Dermis microvascular lymphatic vessel endothelial cell (primary cell): ENCODE measurements at regions not wholly inside any gene's neighbourhood (a gene's known extent, or its start where the extent isn't known, plus 50 kb on each side); places are given as distances from the start of the nearest gene placed in this dataset.

Experiments used
- DNase-seq, 2 donors: peaks; one replicate each; pipeline versions ENCODE4 v3.0.0 to v3.0.0-alpha.2; 2010; ENCODE audit warnings: low read depth in 2 of 2

DNA sequence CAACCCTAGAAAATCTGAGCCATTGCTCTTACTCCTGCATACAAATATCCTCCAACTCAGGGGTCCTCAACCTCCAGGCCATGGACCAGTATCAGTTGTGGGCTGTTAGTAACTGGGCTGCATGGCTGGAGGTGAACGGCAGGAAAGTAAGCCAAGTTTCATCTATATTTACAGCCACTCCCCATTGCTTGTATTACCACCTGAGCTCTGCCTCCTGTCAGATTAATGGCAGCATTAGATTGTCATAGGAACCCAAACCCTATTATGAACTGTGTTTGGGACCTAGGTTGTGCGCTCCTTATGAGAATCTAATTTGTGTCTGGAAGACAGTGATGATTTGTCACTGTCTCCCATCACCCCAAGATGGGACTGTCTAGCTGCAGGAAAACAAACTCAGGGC lies 246.5 kb upstream of the CDIN1 start:
- no peak for DNase-seq

GRCh38 chr15:36334059-36334458 lies 245.4 kb upstream of the CDIN1 start:
- DNase-seq = no peak

- DNase-seq = no peak
Observed at GRCh38 chr15:36335224-36335623, 244.2 kb upstream of the CDIN1 start.

DNA sequence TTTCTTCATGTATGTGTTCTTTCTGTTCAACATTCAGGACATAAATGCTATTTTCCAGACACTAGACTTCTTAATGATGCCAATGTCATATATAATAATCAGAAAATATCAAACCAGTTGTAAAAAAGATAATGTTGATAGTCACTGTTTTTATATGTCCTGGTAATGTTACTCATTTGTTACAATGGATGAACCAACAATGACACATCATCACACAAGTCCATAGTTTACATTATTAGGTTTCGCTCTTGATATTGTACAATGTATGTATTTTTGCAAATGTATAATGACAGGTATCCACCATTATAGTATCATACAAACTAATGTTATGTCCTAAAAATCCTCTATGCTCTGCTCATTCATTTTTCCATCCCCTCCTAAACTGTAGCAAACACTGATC lies 243.8 kb upstream of the CDIN1 start:
- DNase-seq = no peak

DNA sequence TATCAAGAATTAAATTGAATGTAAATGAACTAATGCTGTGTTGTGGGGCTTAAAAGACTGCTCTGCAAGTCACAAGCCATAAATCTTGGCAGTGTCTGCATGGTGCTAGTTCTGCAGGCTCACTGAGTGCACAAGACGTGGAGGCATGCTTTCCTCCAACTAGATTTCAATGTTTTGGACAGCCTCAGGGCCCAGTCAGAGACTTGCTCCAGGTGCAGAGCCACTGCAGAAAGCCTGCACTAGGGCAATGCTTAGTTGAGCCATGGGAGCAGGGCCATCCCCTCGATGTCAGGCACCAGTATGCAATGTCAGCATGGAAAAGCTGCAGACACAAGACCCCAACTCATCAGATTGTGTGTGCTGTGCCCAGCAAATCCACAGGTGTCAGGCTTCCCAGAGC lies 234.5 kb upstream of the CDIN1 start:
- no peak for DNase-seq

DNA sequence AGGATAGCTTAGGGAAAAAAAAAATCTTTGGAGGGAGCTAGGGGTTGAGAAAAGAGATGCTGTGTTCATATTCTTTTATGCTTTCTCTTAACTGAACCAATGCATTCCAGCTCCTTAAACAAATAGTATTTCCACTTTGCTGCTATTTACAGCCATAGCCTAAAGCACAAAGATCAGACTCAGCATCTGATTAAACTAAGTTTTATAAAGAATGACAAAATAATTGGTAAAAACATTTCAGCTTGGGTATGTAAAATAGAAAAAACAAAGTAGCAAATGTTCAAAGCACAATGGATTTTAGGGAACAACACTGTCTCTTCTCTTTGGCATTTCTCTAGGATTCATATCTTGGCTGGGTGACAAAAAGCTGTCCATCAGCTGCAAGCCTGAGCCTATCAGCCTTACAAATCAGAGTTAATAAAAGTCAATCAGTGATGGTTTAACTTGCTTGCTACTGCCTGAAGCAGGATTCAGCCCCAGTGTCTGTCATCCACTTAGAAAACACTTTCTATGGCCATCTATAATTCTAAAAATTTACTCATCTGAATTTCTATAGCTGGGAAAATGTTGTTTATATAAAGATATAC lies 232.1 kb upstream of the CDIN1 start:
- no peak for DNase-seq

GRCh38 chr15:36356466-36356865 lies 223.0 kb upstream of the CDIN1 start:
- DNase-seq = no peak

DNA sequence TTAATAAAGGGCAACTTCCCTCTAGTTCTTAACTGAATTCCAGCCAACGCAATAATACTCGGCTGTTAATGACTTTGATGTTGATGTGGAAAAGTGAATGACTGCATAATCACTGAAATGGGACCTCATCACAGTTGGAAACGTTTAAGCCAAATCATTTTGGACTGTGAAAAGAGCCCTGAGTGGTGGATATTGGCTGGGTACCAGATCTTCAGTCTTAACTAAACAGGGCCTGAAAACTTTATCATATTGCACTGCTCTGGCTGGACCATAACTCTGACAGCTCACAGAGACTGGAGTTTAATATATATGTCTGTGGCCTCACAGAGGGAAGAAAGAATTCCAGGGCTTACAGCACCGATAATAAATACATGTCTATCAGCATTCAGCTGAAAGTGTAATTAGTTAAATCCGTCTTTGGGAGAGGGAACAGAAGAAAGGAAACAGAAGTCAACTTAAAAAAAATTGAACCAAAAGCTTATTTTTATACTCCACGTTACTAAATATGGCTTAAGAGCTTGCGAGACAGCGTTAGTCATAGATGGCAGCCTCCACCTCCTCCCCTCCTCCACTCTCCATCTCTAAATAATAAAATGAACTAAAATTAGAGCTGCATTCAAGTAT lies 222.3 kb upstream of the CDIN1 start:
- DNase-seq = no peak

GRCh38 chr15:36358094-36358493 lies 221.3 kb upstream of the CDIN1 start:
- DNase-seq = no peak

DNA sequence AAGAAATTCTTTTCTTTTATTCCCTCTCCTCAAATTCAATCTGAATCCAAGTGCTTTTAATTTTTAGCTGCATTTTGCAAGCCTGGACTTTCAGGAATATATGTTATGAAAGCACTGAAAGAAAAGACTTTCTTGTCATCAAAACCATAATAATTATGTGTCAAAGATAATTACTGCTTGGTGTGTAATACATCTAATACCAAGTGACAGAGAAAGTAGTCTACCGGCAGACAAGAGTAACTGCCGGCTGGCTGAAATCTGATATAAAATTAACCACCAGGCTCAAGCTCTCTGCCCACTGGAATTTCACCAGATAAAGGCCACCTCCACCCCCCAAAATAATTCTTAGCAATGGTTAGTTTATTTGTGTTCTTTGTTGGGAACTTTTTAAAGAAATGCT lies 220.9 kb upstream of the CDIN1 start:
- DNase-seq = no peak

- DNase-seq = no peak
Observed at GRCh38 chr15:36359286-36359685, 220.1 kb upstream of the CDIN1 start.

GRCh38 chr15:36361351-36361870 lies 218.0 kb upstream of the CDIN1 start:
- DNase-seq = no peak

DNA sequence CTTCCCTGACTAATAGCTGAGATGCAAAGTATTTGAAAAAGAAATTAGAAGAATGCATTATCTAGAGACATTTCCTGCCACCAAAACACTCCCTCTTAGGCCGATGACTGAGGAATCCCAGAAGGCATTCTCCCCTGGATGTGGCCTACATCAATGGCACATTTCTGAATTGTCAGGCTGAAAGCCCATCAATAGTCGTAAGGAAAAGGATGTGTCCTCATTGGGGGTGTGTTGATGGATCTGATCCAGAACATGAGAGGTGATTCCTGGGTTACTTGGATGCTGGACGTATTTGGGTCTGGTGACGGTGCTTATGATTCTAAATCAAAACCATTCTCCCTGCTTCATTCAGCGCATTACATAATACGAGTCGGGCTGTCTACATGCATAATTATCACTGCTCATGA lies 216.9 kb upstream of the CDIN1 start:
- DNase-seq = no peak

DNA sequence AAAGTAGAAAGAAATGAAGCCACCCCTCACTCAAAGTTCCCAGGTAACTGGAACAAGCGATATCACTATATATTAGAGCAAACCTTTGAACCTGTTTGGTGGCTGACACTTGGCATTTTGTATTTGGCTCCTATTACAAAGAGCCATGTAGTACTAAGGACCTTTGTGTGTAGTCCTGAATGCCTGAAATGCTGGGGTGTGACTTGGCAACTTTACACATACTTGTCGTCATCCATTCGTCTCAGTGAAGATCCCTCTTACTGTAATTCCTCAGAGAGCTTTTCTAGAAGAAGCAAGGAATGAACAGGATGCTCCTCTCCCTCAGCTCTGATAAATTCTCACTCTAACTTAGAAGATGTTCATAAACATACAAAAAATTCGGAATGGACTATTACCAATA lies 216.1 kb upstream of the CDIN1 start:
- DNase-seq = no peak

GRCh38 chr15:36364377-36364776 lies 215.0 kb upstream of the CDIN1 start:
- no peak for DNase-seq

- no peak for DNase-seq
Observed at GRCh38 chr15:36365963-36366362, 213.5 kb upstream of the CDIN1 start.

GRCh38 chr15:36370051-36370730 lies 209.2 kb upstream of the CDIN1 start:
- DNase-seq = no peak

- DNase-seq = peak in 1 of 2 donors; percentile 36
Observed at GRCh38 chr15:36370731-36371112, 208.7 kb upstream of the CDIN1 start.

DNA sequence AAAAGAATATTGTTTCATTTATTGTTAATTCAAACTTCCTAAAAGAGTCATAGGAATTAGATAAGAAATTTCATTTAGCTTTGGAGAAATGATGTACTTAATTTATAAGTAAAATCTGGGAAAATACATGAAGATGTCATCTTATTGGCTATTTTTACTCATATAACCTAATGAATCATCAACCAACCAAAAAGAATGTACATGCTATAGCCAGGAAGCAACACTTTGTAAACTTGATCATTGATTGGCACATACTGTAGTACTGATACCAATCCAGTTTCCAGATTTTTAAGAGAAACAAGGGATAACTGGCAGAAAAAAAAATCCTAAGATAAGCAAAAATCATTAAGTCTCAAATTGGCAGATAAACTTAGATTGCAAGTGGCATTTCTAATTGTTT lies 207.9 kb upstream of the CDIN1 start:
- DNase-seq = no peak

DNA sequence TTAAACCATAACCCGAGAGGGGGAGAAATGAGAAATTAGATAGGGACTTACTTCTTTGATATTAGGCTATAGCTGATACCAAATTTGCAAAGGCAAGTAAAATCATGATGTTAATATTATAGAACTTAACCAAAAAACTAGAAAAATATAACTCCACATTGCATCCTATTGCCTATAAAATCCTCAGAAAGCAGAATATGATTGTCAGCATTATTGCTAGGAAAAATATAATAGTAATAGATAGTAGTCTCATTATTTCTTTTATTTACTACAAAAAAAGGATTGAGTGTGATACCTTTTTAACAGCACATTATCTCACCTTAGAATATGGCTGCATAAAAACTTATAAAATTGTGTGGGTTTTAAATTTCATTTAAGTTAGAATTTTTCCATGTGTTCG lies 206.5 kb upstream of the CDIN1 start:
- no peak for DNase-seq

- DNase-seq = peak in 1 of 2 donors; percentile 42
Observed at GRCh38 chr15:36373550-36373949, 205.9 kb upstream of the CDIN1 start.

GRCh38 chr15:36389107-36389506 lies 190.3 kb upstream of the CDIN1 start:
- no peak for DNase-seq

- no peak for DNase-seq
Observed at GRCh38 chr15:36390491-36390890, 188.9 kb upstream of the CDIN1 start.
